HEK293 (cell line): ENCODE measurements at regions not wholly inside any gene's neighbourhood (a gene's known extent, or its start where the extent isn't known, plus 50 kb on each side); places are given as distances from the start of the nearest gene placed in this dataset.
"Not testable (repeated sequence)": the region's sequence is repeated elsewhere in the genome, so short reads cannot be mapped to it uniquely, and the experiment has no call there.

Source experiments
- CTCF ChIA-PET: fragments of 350-600 bp; formaldehyde crosslinking; extraction: SDS; loops from one replicate; lab custom pipeline; 2021; ENCODE audit warnings: antibody characterized with exemption; lab: Yijun Ruan, JAX
- POLR2A ChIA-PET: fragments of 300-600 bp; formaldehyde crosslinking; extraction: SDS; loops from one replicate; lab custom pipeline; 2020; ENCODE audit warnings: antibody characterized with exemption, inconsistent platforms; lab: Yijun Ruan, JAX
- H3K27ac ChIP-seq: fragments of 200-500 bp; sonication (Bioruptor generic); 2 replicates; pipeline ENCODE4 v1.5.1; 2014; ENCODE audit warnings: low read depth, low read length, control low read depth, inconsistent platforms; ENCODE audit errors: extremely low read depth
- H3K36me3 ChIP-seq, 2 experiments: fragments of 200-500 bp in 1 of 2; sonication (Bioruptor generic) in 1 of 2; 1 replicate in 1 of 2; 2 replicates in 1 of 2; pipeline ENCODE4 v1.5.1; 2014 to 2017; ENCODE audit warnings: inconsistent platforms in 2 of 2, low read length in 2 of 2; ENCODE audit not compliant: control insufficient read depth in 2 of 2, insufficient read depth in 1 of 2
- H3K4me1 ChIP-seq: fragments of 200-500 bp; sonication (Bioruptor generic); 2 replicates; pipeline ENCODE4 v1.5.1; 2014; ENCODE audit warnings: mild to moderate bottlenecking, low read length, inconsistent platforms; ENCODE audit not compliant: control insufficient read depth, insufficient read depth
- H3K4me3 ChIP-seq: 2 replicates; pipeline ENCODE4 v1.5.1; 2011; ENCODE audit warnings: low read depth, mild to moderate bottlenecking, control low read depth, low read length, moderate library complexity
- H3K9me3 ChIP-seq: fragments of 200-500 bp; sonication (Bioruptor generic); 2 replicates; pipeline ENCODE4 v1.5.1; 2014; ENCODE audit warnings: low read depth, low read length, inconsistent platforms; ENCODE audit not compliant: control insufficient read depth, insufficient read depth

DNA sequence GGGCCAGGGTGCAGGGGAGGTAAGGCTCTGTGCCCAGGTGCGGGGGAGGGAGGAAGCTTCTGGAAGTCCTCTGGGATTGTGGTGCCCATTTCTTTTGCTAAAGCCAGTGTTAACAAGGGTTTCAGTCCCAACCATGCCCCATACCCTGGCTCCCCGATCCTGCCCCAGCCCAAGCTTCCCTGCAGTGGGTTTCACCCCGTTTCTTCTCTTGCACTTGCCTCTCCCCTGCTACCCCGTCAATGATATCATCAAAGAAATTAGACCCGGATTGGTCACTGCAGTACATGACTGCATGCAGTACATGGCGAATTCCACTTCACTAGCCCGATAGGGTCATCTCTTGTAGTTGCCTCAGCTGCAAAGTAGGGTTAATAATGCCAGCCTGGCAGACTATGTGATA lies 174.0 kb downstream of the BCL2L11 start:
- H3K27ac ChIP-seq, CTCF ChIA-PET, H3K4me3 ChIP-seq, H3K36me3 ChIP-seq, H3K4me1 ChIP-seq, POLR2A ChIA-PET, H3K9me3 ChIP-seq: not testable (repeated sequence)

DNA sequence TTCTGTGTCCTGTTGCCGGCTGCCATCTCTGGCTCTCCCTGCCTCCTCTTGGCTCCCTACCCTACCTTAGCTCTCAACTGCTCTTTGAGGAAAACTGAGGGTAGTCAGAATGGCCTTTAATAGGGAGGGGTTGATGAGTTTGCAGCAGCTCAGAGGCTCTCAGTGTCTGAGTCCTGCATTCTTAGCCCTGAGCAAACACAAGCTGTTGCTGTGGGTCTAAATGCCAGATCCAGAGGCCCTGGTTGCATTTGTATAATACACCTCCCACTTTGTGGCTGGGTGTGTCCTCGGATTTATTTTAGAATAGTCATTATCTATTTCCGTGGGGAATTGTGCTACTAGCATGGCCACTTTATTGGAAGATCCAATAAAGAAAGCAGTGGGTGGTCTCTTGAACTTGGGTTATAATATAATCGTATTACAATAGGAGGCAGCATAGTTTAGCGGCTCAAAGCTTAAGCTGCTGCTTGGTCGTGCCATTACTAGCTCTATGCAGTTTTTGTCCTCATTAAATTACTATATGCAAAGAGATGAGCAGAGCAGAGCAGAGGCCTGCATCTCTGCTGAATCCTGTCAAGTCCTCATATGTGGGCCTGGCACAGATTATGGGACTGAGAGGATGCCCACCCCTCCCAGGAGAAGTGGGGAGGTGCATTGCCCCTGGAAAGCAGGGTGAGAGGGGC lies 175.5 kb downstream of the BCL2L11 start:
- H3K4me1 ChIP-seq, CTCF ChIA-PET, H3K27ac ChIP-seq, POLR2A ChIA-PET, H3K36me3 ChIP-seq, H3K4me3 ChIP-seq, H3K9me3 ChIP-seq: not testable (repeated sequence)

DNA sequence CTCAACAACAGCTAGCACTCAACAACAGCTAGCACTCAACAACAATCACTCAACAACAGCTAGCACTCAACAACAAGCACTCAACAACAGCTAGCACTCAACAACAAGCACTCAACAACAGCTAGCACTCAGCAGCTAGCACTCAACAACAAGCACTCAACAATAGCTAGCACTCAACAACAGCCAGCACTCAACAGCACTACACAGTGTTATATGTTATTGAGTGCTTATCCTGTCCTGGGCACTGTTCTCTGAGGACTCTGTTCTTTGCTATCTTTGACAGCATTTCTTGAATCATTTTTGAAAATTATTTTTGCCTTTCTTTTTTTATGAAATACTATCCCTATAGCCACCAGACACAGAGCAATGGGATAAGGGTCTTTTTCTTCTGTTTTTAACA lies 176.4 kb downstream of the BCL2L11 start:
- H3K9me3 ChIP-seq, CTCF ChIA-PET, POLR2A ChIA-PET: not testable (repeated sequence)

DNA sequence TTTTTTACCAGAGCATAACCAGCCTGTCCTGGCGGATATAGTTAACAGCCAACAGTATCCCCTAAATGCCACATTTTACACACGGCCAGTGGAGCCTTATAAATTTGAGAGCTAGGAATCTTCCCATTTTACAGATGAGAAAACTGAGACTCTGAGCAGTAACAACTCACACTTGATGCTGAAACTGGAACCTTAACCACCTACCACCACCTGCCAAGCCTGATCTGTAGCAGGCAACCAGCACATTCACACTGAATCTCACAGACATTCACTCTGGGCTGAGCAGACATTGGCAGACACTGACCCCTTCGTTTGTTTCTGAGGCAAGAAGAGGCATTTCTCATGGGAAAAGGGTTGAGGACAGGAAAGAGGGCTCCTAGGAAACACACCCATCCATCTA lies 178.2 kb downstream of the BCL2L11 start:
- POLR2A ChIA-PET, H3K27ac ChIP-seq, H3K9me3 ChIP-seq, H3K4me1 ChIP-seq, CTCF ChIA-PET, H3K4me3 ChIP-seq, H3K36me3 ChIP-seq: not testable (repeated sequence)

More for the DNA sequence above, 176.4 kb downstream of the BCL2L11 start:
- not testable (repeated sequence) for H3K4me1 ChIP-seq, H3K27ac ChIP-seq, H3K36me3 ChIP-seq, H3K4me3 ChIP-seq

DNA sequence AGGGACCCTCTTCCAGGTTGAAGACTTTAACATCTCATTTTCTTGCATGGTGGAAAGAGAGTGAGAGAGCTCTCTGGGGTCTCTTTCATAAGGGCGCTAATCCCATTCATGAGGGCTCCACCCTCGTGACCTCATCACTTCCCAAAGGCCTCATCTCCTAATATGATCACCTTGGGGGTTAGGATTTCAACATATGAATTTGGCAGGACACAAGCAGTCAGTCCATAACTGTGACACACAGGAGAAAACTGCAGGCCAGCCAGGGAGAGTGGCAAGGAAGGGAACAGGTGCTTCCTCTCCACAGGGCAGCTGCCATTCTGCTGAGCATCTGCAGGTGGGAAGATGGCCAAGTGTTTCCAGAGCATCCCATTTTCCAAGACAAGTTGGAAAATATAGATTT lies 178.9 kb downstream of the BCL2L11 start:
- H3K4me1 ChIP-seq, H3K36me3 ChIP-seq, H3K9me3 ChIP-seq, H3K4me3 ChIP-seq, CTCF ChIA-PET, POLR2A ChIA-PET, H3K27ac ChIP-seq: not testable (repeated sequence)

DNA sequence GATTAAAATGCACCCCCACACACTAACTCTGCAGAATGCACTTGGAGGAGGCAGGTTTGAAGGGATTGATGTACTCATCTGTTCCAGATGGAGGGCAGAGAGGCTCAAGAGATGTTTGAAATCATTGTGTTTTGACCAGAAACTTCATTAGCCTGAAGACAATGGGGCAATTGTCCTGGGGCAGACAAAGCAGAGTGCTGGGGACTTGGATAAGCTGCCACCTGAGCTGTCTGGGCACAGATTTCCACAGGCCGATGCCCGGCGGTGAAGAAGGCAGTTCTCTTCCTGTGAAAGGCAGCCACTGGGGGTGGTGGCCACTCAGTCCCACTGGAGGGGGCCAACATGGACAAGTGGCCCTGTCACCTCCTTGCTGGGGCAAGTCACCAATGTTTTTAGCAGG lies 181.0 kb downstream of the BCL2L11 start:
- H3K27ac ChIP-seq, H3K4me1 ChIP-seq, H3K9me3 ChIP-seq, H3K36me3 ChIP-seq, H3K4me3 ChIP-seq, CTCF ChIA-PET, POLR2A ChIA-PET: not testable (repeated sequence)

DNA sequence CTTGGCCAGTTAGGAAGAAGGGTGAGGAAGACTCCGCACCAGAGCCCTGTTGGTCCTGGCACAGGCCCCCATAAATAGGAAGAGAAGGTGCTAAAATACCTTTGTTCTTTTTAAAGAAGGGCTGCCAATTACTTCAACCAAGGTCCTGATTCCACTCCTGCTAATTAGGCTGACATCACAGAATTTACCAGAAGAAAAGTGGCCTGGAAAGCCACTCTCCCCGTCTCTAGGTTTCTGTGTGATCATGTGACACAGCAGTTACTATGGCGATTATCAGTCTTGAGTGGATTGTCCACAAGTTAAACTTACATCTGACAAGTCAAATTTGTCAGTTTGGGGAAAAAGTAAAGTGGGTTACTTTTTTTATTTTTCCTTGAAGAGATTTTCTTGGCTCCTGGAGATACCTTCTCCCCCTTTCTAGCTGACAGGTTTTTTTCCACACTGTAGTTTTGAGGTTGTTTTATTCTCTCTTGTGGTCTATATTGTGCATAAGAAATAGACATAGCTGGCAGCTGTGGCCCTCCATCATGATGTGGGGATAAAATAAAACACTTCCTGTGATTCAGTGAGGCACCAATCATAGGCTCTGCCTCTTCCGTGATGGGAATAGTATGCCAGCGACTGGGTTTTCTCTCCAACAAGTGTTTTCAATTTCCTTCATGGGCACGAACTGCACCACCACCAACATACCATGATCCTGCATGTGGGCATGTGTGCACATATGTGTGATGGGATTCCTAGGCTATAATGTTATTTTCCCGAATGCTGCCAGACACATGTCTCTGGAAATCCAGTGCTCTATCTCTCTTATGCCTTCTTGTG lies 181.9 kb downstream of the BCL2L11 start:
- H3K27ac ChIP-seq, H3K4me3 ChIP-seq, CTCF ChIA-PET, H3K9me3 ChIP-seq, H3K36me3 ChIP-seq, POLR2A ChIA-PET, H3K4me1 ChIP-seq: not testable (repeated sequence)

DNA sequence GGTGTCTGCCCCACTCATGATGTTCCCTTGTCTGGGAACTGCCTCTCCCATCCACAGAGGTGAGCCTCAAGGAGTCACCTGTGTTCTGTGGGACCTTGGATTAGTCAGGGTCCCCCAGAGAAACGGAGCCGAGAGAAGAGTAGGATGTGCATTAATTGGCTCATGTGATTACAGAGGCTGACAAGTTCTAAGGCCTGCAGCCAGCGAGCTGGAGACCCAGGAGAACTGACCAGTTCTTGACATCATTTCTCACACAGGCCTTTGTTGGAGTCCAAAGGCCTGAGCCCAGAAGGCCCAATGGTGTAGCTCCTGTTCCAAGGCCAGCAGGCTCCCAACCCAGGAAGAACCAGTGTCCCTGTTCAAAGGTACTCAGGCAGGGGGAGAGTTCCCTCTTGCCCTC lies 186.6 kb downstream of the BCL2L11 start:
- POLR2A ChIA-PET, H3K36me3 ChIP-seq, H3K27ac ChIP-seq, CTCF ChIA-PET, H3K9me3 ChIP-seq, H3K4me3 ChIP-seq, H3K4me1 ChIP-seq: not testable (repeated sequence)
